ENCODE measurements at regions not wholly inside any gene's neighbourhood (a gene's known extent, or its start where the extent isn't known, plus 50 kb on each side); places are given as distances from the start of the nearest gene placed in this dataset.

- CTCF ChIA-PET = no interaction called here
- Mint-ChIP-seq H3K27ac (no peak overlapping the region), H3K4me3 (no peak overlapping the region), H3K36me3 (ENCODE audit: low read depth) (no peaks in the 10 kb centered on the region), H3K9me3 (peaks cover 9% of the 10 kb centered on the region), H3K27me3 (no peaks in the 10 kb centered on the region), H3K4me1 (no peaks in the 10 kb centered on the region)
- POLR2A ChIA-PET = no interaction called here
- no peak for DNase-seq
These were observed 481.1 kb downstream of the BMP2 start for GRCh38 chr20:7248281-7249201.

- Mint-ChIP-seq H3K27ac (no peak overlapping the region), H3K9me3 (peaks cover 11% of the 10 kb centered on the region), H3K4me3 (no peak overlapping the region), H3K27me3 (no peaks in the 10 kb centered on the region), H3K4me1 (no peaks in the 10 kb centered on the region), H3K36me3 (ENCODE audit: low read depth) (no peaks in the 10 kb centered on the region)
- CTCF ChIA-PET = no interaction called here
- POLR2A ChIA-PET = no interaction called here
- no peak for DNase-seq
These were observed 482.9 kb downstream of the BMP2 start for GRCh38 chr20:7250337-7250736.

DNA sequence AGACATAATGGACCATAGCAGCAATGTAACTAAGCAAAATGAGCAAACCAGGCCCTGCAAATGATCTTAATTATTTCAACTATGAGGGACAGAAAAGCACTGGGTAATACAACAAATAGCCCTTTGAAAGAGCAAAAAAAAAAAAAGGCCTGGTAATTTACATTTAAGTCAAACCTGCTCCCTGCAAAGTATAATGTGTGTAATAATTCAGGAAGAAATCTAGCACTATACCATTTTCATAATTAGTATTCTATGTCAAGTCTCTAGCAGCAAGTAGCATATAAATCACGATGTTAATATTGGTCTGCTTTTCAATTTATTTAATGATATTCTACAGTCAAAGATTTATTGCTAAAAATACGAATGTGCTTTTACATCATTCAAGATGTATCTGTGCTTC is 489.6 kb downstream of the BMP2 start:
- CTCF ChIA-PET = no interaction called here
- Mint-ChIP-seq H3K9me3 (peaks cover 10% of the 10 kb centered on the region), H3K4me3 (no peak overlapping the region), H3K36me3 (ENCODE audit: low read depth) (no peaks in the 10 kb centered on the region), H3K4me1 (no peaks in the 10 kb centered on the region), H3K27ac (no peak overlapping the region), H3K27me3 (no peaks in the 10 kb centered on the region)
- POLR2A ChIA-PET = no interaction called here
- DNase-seq = no peak

DNA sequence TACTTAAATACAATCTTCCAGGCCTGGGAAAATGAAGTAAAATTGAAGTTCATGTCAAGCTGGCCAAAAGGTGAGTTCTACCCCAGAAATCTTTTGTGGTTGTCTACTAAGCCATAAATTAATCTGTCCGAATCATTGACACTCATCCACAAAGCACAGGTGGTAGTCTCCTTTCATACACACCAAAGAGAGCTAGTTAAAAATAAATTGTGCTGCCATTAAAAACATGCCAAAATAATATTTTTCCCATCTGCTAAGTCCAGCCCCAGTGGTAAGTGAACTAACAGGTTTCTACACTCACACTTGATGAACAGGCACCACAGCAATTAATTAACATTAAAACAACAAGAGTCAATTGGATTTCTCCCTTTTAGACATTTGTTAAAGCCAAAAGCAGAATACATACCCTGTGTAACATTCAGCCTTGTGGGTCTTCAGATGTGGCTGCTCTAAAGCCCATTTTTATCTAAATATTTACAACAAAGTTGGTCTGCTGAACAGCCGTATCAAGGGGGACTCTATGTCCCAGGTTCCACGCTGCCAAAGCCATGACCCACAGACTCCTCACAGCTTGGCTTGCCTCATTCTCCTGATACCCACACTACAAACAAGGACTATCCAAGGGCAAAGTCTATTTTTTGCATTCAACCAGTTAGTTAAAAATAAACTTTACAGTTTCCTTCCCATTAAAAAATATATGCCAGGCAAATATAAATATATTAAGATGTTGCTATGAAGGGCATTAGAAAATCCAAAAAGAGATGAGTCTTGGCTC is 490.4 kb downstream of the BMP2 start:
- DNase-seq = no peak
- Mint-ChIP-seq H3K4me1 (no peaks in the 10 kb centered on the region), H3K27me3 (no peaks in the 10 kb centered on the region), H3K9me3 (peaks cover 8% of the 10 kb centered on the region), H3K4me3 (no peak overlapping the region), H3K36me3 (ENCODE audit: low read depth) (no peaks in the 10 kb centered on the region), H3K27ac (no peak overlapping the region)
- ChIA-PET CTCF (no interaction called here), POLR2A (no interaction called here)

- ChIA-PET CTCF (interaction anchor here (0.6 kb wide), 1 partner anchor 148 kb away, joined by 4 read pairs; no protein-coding TSS in a partner anchor), POLR2A (no interaction called here)
- H3K36me3 Mint-ChIP-seq (ENCODE audit: low read depth) = no peaks in the 10 kb centered on the region
- no peak for DNase-seq
- no peak overlapping the region for H3K4me3 Mint-ChIP-seq
- H3K9me3 Mint-ChIP-seq = peaks cover 5% of the 10 kb centered on the region
- no peak overlapping the region for H3K27ac Mint-ChIP-seq
- no peaks in the 10 kb centered on the region for H3K27me3 Mint-ChIP-seq
- H3K4me1 Mint-ChIP-seq = no peaks in the 10 kb centered on the region
These were observed 495.3 kb downstream of the BMP2 start for GRCh38 chr20:7262803-7263202.

DNA sequence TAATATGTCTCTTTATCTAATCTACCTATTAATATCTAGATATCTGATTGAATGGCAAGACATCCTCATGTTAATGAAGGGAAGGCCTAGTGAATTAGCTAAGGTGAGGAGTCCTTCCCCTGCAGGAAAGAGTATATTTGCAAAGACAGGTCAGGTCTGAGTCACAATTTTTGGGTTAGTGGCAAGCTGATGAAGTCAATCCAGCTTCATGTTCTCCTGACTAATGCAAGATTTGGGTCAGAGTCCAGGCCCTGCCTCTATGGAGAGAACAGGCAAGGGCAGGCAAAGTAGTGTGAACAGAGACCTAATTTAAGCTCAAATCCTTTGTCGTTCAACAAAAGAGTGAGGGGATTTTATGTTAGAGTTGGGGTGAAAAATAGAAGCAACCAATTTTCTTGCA is 496.7 kb downstream of the BMP2 start:
- Mint-ChIP-seq H3K27ac (no peak overlapping the region), H3K4me1 (no peaks in the 10 kb centered on the region), H3K9me3 (peaks cover 5% of the 10 kb centered on the region), H3K36me3 (ENCODE audit: low read depth) (no peaks in the 10 kb centered on the region), H3K27me3 (no peaks in the 10 kb centered on the region), H3K4me3 (no peak overlapping the region)
- ChIA-PET POLR2A (no interaction called here), CTCF (no interaction called here)
- DNase-seq = no peak

- H3K27ac Mint-ChIP-seq = no peak overlapping the region
- ChIA-PET CTCF (interaction anchor here (0.9 kb wide), 1 partner anchor 14 kb away, joined by 3 read pairs; no protein-coding TSS in a partner anchor), POLR2A (no interaction called here)
- H3K27me3 Mint-ChIP-seq = no peaks in the 10 kb centered on the region
- DNase-seq = no peak
- no peak overlapping the region for H3K4me3 Mint-ChIP-seq
- peaks cover 7% of the 10 kb centered on the region for H3K9me3 Mint-ChIP-seq
- H3K36me3 Mint-ChIP-seq (ENCODE audit: low read depth) = no peaks in the 10 kb centered on the region
- H3K4me1 Mint-ChIP-seq = no peaks in the 10 kb centered on the region
These were observed 502.0 kb downstream of the BMP2 start for GRCh38 chr20:7269452-7269851.

DNA sequence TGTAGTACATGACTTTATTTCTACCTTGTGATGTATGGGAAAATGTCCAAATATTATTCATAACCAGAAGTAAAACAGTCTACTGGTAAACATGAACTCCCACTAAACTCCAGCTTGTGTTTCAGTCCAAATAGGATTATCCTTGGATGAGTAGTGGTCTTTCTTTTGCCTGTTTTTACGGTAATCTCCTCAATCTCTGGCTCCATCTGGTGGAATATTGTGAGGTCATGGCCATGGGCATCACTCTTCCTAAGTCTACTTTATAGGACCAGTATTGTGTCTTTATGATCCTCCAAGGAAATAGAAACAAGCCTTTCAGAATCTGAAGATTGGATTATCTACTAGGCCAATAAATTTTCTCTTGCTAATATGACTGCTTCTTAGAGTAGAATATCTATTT is 505.0 kb downstream of the BMP2 start:
- DNase-seq = no peak
- CTCF ChIA-PET = no interaction called here
- Mint-ChIP-seq H3K9me3 (peaks cover 7% of the 10 kb centered on the region), H3K27ac (no peak overlapping the region), H3K4me1 (no peaks in the 10 kb centered on the region), H3K27me3 (no peaks in the 10 kb centered on the region), H3K4me3 (no peak overlapping the region), H3K36me3 (ENCODE audit: low read depth) (no peaks in the 10 kb centered on the region)
- POLR2A ChIA-PET = no interaction called here

DNA sequence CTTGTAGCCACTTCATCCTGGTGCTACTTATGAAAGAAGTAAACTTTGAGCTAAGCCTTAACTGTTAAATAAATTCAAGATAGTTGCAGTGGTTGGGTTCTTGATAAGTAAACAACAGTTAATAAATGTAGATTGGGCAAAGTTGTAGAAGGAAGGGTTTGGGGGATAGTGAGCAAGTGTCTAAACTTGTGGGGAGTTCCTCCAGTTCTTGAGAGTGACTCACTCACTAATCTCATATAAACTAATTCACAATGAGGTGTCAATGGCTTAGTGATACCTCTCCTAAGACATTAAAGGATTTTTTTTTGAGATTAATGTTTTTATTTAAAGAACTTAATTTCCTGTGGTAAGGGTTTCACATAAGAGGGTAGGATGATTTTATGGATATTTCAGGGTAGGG is 507.4 kb downstream of the BMP2 start:
- no peak for DNase-seq
- Mint-ChIP-seq H3K27me3 (no peaks in the 10 kb centered on the region), H3K4me3 (no peak overlapping the region), H3K9me3 (peaks cover 10% of the 10 kb centered on the region), H3K4me1 (no peaks in the 10 kb centered on the region), H3K36me3 (ENCODE audit: low read depth) (no peaks in the 10 kb centered on the region), H3K27ac (no peak overlapping the region)
- ChIA-PET CTCF (no interaction called here), POLR2A (no interaction called here)

- no peaks in the 10 kb centered on the region for H3K27me3 Mint-ChIP-seq
- H3K4me3 Mint-ChIP-seq = no peak overlapping the region
- no peaks in the 10 kb centered on the region for H3K36me3 Mint-ChIP-seq (ENCODE audit: low read depth)
- peaks cover 14% of the 10 kb centered on the region for H3K9me3 Mint-ChIP-seq
- no peak for DNase-seq
- ChIA-PET POLR2A (no interaction called here), CTCF (no interaction called here)
- no peak overlapping the region for H3K27ac Mint-ChIP-seq
- H3K4me1 Mint-ChIP-seq = no peaks in the 10 kb centered on the region
These were observed 508.3 kb downstream of the BMP2 start for GRCh38 chr20:7275645-7276237.

- H3K27me3 Mint-ChIP-seq = no peaks in the 10 kb centered on the region
- no peaks in the 10 kb centered on the region for H3K4me1 Mint-ChIP-seq
- CTCF ChIA-PET = interaction anchor here (0.6 to 0.9 kb wide), 2 partner anchors 18 to 19 kb away, joined by 3 to 4 read pairs; no protein-coding TSS in a partner anchor
- H3K36me3 Mint-ChIP-seq (ENCODE audit: low read depth) = no peaks in the 10 kb centered on the region
- H3K9me3 Mint-ChIP-seq = peaks cover 2% of the 10 kb centered on the region
- H3K4me3 Mint-ChIP-seq = no peak overlapping the region
- H3K27ac Mint-ChIP-seq = no peak overlapping the region
- peak; percentile 19 for DNase-seq
- POLR2A ChIA-PET = no interaction called here
These were observed 518.6 kb downstream of the BMP2 start for GRCh38 chr20:7285918-7286556.

DNA sequence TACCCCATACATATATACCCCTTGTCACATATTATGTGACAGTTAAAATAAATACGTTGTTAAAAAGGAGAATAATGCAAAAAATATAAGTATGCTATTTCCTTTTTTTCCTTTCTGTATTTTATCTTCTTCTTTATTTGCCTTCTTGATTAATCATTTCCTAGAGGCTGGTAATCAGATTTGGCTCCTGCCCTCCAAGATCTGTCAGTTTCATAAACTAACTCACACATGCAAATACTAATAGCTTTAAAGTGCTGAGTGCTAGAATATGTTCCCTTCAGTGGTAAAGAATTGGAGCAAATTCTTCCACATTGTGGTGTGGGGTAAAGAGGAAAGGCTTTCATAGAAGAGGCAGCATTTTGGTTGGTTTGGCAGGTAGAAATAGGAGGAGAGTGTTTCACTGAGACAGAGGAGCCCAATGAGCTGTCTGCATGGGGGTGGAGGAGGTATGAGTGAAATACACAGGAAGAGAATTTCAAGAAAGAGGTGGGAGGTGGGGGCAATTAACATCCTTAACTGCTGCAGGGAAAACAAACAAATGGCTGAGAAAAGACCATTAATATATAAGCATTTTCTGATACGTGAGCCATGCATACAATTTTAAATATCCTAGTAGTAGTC is 523.9 kb downstream of the BMP2 start:
- Mint-ChIP-seq H3K27me3 (no peaks in the 10 kb centered on the region), H3K4me3 (no peak overlapping the region), H3K4me1 (no peaks in the 10 kb centered on the region), H3K36me3 (ENCODE audit: low read depth) (no peaks in the 10 kb centered on the region), H3K9me3 (peaks cover 3% of the 10 kb centered on the region), H3K27ac (no peak overlapping the region)
- DNase-seq = no peak
- POLR2A ChIA-PET = no interaction called here
- CTCF ChIA-PET = no interaction called here

- peaks cover 3% of the 10 kb centered on the region for H3K9me3 Mint-ChIP-seq
- no peaks in the 10 kb centered on the region for H3K36me3 Mint-ChIP-seq (ENCODE audit: low read depth)
- H3K4me1 Mint-ChIP-seq = no peaks in the 10 kb centered on the region
- no peak overlapping the region for H3K27ac Mint-ChIP-seq
- no peak overlapping the region for H3K4me3 Mint-ChIP-seq
- ChIA-PET CTCF (no interaction called here), POLR2A (no interaction called here)
- no peak for DNase-seq
- no peaks in the 10 kb centered on the region for H3K27me3 Mint-ChIP-seq
These were observed 524.5 kb downstream of the BMP2 start for GRCh38 chr20:7291946-7292345.

All from activated CD4-positive, alpha-beta memory T cell treated with anti-CD3 and anti-CD28 coated beads, Interleukin-2, amount 10 ng/mL, durations not matched to agents 7 days and 5 days (primary cell).